Limb (tissue), 2 donors: ENCODE measurements at regions not wholly inside any gene's neighbourhood (a gene's known extent, or its start where the extent isn't known, plus 50 kb on each side); places are given as distances from the start of the nearest gene placed in this dataset.
"Not testable (repeated sequence)": the region's sequence is repeated elsewhere in the genome, so short reads cannot be mapped to it uniquely, and the experiment has no call there.

Source experiments
- DNase-seq, 2 donors: peaks; one replicate each; pipeline ENCODE4 v3.0.0-alpha.2; 2016; ENCODE audit errors: extremely low spot score in 2 of 2

GRCh38 chr5:56688402-56688801 lies 126.9 kb upstream of the MAP3K1 start:
- DNase-seq = no peak

- DNase-seq = no peak
These were observed 128.8 kb upstream of the MAP3K1 start for GRCh38 chr5:56686337-56687195.

DNA sequence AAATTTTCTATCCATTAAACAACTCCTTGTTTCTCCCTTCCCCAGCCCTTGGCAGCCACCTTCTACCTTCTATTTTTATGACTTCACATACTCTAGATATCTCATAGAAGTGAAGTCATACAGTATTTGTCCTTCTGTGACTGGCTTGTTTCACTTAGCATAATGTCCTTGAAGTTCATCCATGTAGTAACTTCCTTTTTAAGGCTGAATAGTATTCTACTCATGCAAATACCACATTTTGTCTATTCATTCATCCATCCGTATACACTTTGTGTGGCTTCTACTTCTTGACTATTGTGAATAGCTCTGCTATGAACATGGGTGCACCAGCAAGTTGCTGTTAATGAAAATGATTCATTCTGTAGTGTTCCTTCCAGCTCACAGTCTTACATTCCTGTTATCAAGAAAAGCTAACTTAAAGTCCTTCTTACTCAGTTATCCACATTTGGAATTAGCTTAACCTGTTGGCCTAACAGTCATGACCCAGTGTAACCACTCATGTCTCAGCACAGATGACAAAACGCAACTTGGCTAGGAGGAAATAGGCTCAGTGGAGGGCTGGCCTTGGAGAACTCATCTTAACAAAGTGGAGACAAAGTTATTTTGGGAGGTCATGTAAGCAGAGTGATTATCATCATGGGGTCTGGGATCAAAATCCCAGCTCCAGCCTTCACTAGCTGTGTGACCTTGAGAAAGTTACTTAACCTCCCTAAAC lies 129.7 kb upstream of the MAP3K1 start:
- no peak for DNase-seq

GRCh38 chr5:56684159-56684558 lies 131.2 kb upstream of the MAP3K1 start:
- no peak for DNase-seq

GRCh38 chr5:56683733-56684132 lies 131.6 kb upstream of the MAP3K1 start:
- no peak for DNase-seq

GRCh38 chr5:56683281-56683680 lies 132.1 kb upstream of the MAP3K1 start:
- no peak for DNase-seq

GRCh38 chr5:56681346-56681745 lies 134.0 kb upstream of the MAP3K1 start:
- no peak for DNase-seq

GRCh38 chr5:56680731-56681130 lies 134.6 kb upstream of the MAP3K1 start:
- no peak for DNase-seq

DNA sequence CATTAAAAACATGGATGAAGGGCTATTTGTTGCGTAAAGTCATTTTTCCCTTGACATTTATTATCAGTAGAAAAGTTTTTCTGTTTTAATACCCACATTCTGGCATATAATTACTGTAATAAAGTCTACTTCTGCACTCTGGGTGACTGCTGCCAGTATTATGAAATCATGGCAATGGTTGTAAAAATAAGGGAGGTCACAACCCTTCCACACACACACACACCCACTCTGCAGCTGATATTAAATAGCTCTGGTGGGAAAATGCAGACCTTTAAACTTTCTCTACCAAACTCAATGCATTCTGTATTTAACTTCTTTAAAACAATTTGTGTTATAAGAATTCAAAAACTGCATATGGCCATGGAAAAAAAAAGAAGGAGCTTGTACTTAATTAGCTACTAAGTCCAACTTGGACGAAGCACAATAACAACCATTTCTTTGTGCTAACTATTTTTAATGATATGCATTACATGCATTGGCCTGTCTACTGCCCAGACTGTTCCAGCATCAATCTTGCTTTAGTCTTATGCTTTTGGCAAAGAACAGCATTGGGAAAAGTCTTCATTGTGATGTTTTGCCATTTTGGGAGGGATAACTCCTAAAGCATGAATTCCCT lies 137.6 kb upstream of the MAP3K1 start:
- no peak for DNase-seq

GRCh38 chr5:56676091-56676768 lies 139.1 kb upstream of the MAP3K1 start:
- DNase-seq = no peak

DNA sequence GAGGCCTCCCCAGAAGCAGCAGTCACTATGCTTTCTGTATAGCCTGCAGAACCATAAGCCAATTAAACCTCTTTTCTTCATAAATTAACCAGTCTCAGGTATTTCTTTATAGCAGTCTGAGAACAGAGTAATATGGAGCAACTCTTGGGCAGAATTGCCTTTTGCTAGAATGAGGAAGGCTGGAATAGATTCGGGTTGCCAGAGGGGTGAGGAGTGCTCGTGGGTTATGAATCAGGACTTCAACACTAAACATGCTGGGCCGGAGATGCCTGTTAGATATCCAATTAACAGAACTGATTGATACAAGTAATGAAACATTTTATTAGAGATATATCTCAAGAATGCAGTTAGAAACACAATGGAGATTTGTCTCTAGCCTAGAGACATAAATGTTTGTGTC lies 140.9 kb upstream of the MAP3K1 start:
- DNase-seq = no peak

DNA sequence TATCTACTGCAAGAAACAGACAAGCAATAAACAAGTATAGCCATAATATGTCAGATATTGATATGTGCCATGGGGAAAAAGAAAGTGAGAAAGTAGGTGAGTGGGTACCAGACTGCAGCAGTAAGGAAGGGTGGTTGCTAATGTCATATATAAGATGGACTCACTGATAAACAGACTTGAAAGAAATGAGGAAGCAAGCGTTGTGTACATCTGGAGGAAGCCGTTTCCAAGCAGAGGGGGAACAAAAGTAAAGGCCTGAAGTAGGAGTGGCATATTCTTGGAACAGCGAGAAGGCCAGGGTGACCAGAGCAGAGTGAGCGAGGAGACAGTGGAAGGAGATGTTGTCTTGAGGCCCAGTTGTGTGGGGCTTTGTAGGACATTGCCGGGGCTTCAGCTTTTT lies 142.2 kb upstream of the MAP3K1 start:
- no peak for DNase-seq

DNA sequence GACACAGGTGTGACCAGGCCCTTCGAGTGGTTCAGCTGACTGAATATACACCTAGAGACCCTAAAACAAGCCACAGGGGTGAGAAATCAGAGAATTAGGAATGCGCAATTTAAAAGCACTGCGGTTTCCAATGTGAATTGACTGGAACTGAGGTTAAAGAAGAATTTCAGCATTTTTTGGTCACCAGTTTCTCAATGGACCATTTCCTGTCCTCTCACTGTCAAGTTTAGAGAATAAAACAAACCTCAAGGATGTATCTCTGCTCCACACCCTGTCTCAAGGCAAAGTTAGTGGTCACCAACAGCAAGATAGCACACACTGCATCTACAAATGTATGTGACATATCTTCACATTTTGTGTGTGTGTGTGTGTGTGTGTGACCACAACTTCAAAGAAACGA lies 143.8 kb upstream of the MAP3K1 start:
- DNase-seq = no peak

GRCh38 chr5:56670916-56671315 lies 144.4 kb upstream of the MAP3K1 start:
- no peak for DNase-seq

- DNase-seq = no peak
These were observed 145.5 kb upstream of the MAP3K1 start for GRCh38 chr5:56669534-56670483.

DNA sequence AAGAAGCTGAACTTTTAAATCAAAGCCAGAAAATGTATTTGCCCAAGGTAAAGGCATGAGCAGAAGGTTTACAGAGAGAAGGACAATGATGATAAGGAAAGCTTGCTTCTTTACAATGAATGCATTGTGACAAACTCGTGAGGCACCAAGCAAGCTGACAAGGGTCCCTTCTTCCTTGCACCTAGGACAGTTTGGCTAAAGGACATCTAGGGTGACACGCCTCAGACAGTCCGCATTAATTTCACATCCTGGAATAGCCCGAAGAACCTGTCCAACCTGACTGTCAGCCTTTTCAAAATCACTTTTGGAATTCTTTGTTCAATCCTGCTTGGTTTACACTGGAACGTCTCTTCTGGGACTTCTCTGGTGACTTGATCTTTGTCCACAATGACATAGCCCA lies 146.4 kb upstream of the MAP3K1 start:
- no peak for DNase-seq

DNA sequence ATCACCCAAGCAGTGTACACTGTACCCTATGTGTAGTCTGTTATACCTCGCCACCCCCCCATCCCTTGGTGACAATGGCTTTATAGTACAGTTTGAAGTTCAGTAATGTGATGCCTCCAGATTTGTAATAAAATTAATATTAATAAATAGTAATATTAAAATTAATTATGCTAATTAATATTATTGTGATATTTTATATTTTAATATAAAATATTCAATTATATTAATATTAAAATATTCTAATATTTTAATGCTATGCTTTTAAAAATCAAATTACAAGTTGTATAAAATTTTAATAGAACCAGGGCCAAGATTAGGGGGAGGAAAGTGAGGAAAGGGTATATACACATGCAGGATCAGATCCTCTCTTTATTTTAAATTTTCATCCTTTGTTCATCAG lies 147.7 kb upstream of the MAP3K1 start:
- no peak for DNase-seq

- no peak for DNase-seq
These were observed 148.4 kb upstream of the MAP3K1 start for GRCh38 chr5:56666901-56667300.

DNA sequence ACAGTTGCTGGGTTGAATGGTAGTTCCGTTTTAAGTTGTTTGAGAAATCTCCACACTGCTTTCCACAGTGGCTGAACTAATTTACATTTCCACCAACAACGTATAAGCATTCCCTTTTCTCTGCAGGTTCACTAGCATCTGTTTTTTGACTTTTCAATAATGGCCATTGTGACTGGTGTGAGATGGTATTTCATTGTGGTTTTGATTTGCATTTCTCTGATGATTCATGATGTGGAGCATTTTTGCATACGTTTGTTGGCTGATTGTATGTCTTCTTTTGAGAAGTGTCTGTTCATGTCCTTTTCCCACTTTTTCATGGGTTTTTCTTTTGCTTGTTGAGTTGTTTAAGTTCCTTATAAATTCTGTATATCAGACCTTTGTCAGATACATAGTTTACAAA lies 150.2 kb upstream of the MAP3K1 start:
- DNase-seq = not testable (repeated sequence)

DNA sequence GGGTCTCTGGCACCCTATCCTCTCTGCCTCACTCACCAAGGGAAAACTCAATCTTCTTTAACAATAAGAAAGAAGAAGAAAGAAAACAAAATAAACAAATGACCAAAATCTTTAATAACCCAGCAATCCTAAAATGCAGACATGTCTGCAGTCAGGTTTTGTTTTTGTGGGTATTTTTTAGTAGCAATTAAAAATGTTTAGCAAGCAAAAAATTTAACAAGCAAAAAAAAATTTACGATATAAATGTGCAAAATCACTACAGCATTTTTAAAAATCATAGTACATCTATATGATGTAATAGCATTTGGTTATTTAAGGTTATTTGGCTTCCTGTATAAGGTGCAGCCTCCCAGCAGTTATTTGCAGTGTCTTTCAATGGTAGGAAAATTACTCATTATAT lies 151.3 kb upstream of the MAP3K1 start:
- no peak for DNase-seq

DNA sequence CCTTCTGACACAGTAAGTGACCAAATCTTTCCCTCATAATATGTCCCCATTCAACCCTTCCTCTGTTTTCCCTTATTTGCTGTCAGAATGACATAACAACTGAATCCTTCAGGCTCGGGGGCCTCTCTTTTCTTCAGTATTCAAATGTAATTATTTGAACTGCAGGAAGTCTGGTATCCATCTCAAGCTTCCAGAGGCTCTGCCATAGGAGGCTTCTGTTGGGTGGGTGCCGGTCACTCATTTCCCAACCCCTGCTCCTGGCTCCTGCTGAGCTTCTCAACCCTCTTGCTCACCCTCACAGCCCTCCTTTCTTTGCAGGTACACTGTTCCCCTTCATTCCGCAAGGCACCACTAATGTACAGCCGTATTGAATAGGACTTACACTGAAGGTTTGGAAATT lies 151.8 kb upstream of the MAP3K1 start:
- DNase-seq = no peak
